K562 (cell line): ENCODE measurements at regions not wholly inside any gene's neighbourhood (a gene's known extent, or its start where the extent isn't known, plus 50 kb on each side); places are given as distances from the start of the nearest gene placed in this dataset.

Experiments used
- ARID4B ChIP-seq: sonication (generic); formaldehyde crosslinking; IDR thresholded peaks from 2 replicates; pipeline ENCODE4 v1.8.0; 2022; ENCODE audit warnings: mild to moderate bottlenecking, missing genetic modification reagents
- PYGO2 ChIP-seq: fragments of 450-650 bp; IDR thresholded peaks from 2 replicates; pipeline ENCODE4 v1.6.1; 2016; ENCODE audit warnings: mild to moderate bottlenecking, missing genetic modification characterization, moderate library complexity, missing compliant biosample characterization
- ZNF445 ChIP-seq: fragments of 250-450 bp; sonication (Bioruptor Pico); IDR thresholded peaks from 2 replicates; pipeline ENCODE4 v1.4.0; 2020; ENCODE audit warnings: low read depth, mild to moderate bottlenecking, moderate library complexity
- TF ChIP-seq, protein P1 (sequence below): fragments of 450-650 bp; IDR thresholded peaks from 2 replicates; pipeline ENCODE4 v1.6.1; 2016; ENCODE audit warnings: mild to moderate bottlenecking, moderate library complexity

DNA sequence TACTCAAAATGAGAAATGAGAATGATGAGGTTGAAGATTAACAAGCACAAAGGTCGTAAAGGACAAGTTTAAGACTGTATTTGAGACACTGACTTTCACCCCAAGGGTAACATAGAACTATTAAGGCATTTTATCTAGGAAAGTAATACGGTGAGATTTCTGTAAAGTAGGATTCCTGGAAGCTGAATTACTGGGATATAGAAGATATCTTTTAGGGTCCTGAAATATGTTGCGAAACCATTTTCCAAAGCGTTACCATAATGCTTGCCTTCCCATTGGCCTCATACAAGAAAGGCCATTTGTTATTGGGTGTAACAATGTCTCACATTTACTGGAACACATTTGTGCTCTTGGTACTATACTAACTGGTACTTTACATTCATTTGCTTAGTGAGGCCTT, 1185.9 kb upstream of the TENM4 start (continued):
- TF ChIP-seq ARID4B: no peak
- TF ChIP-seq ZNF445: no peak
- no peak for TF ChIP-seq PYGO2 (tag)
- TF ChIP-seq, protein P1, sequence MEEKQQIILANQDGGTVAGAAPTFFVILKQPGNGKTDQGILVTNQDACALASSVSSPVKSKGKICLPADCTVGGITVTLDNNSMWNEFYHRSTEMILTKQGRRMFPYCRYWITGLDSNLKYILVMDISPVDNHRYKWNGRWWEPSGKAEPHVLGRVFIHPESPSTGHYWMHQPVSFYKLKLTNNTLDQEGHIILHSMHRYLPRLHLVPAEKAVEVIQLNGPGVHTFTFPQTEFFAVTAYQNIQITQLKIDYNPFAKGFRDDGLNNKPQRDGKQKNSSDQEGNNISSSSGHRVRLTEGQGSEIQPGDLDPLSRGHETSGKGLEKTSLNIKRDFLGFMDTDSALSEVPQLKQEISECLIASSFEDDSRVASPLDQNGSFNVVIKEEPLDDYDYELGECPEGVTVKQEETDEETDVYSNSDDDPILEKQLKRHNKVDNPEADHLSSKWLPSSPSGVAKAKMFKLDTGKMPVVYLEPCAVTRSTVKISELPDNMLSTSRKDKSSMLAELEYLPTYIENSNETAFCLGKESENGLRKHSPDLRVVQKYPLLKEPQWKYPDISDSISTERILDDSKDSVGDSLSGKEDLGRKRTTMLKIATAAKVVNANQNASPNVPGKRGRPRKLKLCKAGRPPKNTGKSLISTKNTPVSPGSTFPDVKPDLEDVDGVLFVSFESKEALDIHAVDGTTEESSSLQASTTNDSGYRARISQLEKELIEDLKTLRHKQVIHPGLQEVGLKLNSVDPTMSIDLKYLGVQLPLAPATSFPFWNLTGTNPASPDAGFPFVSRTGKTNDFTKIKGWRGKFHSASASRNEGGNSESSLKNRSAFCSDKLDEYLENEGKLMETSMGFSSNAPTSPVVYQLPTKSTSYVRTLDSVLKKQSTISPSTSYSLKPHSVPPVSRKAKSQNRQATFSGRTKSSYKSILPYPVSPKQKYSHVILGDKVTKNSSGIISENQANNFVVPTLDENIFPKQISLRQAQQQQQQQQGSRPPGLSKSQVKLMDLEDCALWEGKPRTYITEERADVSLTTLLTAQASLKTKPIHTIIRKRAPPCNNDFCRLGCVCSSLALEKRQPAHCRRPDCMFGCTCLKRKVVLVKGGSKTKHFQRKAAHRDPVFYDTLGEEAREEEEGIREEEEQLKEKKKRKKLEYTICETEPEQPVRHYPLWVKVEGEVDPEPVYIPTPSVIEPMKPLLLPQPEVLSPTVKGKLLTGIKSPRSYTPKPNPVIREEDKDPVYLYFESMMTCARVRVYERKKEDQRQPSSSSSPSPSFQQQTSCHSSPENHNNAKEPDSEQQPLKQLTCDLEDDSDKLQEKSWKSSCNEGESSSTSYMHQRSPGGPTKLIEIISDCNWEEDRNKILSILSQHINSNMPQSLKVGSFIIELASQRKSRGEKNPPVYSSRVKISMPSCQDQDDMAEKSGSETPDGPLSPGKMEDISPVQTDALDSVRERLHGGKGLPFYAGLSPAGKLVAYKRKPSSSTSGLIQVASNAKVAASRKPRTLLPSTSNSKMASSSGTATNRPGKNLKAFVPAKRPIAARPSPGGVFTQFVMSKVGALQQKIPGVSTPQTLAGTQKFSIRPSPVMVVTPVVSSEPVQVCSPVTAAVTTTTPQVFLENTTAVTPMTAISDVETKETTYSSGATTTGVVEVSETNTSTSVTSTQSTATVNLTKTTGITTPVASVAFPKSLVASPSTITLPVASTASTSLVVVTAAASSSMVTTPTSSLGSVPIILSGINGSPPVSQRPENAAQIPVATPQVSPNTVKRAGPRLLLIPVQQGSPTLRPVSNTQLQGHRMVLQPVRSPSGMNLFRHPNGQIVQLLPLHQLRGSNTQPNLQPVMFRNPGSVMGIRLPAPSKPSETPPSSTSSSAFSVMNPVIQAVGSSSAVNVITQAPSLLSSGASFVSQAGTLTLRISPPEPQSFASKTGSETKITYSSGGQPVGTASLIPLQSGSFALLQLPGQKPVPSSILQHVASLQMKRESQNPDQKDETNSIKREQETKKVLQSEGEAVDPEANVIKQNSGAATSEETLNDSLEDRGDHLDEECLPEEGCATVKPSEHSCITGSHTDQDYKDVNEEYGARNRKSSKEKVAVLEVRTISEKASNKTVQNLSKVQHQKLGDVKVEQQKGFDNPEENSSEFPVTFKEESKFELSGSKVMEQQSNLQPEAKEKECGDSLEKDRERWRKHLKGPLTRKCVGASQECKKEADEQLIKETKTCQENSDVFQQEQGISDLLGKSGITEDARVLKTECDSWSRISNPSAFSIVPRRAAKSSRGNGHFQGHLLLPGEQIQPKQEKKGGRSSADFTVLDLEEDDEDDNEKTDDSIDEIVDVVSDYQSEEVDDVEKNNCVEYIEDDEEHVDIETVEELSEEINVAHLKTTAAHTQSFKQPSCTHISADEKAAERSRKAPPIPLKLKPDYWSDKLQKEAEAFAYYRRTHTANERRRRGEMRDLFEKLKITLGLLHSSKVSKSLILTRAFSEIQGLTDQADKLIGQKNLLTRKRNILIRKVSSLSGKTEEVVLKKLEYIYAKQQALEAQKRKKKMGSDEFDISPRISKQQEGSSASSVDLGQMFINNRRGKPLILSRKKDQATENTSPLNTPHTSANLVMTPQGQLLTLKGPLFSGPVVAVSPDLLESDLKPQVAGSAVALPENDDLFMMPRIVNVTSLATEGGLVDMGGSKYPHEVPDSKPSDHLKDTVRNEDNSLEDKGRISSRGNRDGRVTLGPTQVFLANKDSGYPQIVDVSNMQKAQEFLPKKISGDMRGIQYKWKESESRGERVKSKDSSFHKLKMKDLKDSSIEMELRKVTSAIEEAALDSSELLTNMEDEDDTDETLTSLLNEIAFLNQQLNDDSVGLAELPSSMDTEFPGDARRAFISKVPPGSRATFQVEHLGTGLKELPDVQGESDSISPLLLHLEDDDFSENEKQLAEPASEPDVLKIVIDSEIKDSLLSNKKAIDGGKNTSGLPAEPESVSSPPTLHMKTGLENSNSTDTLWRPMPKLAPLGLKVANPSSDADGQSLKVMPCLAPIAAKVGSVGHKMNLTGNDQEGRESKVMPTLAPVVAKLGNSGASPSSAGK: no peak
